SIG-M5 treated with dmso at 0.1 percent for 504 hours (cell line): ENCODE measurements at regions not wholly inside any gene's neighbourhood (a gene's known extent, or its start where the extent isn't known, plus 50 kb on each side); places are given as distances from the start of the nearest gene placed in this dataset.
A peak's percentile ranks its signal among the peaks of the same experiment; 100 is the strongest.

Experiments used
- DNase-seq: peaks from one replicate; lab custom pipeline; 2025; ENCODE audit not compliant: unreplicated experiment; lab: John Stamatoyannopoulos, UW

DNA sequence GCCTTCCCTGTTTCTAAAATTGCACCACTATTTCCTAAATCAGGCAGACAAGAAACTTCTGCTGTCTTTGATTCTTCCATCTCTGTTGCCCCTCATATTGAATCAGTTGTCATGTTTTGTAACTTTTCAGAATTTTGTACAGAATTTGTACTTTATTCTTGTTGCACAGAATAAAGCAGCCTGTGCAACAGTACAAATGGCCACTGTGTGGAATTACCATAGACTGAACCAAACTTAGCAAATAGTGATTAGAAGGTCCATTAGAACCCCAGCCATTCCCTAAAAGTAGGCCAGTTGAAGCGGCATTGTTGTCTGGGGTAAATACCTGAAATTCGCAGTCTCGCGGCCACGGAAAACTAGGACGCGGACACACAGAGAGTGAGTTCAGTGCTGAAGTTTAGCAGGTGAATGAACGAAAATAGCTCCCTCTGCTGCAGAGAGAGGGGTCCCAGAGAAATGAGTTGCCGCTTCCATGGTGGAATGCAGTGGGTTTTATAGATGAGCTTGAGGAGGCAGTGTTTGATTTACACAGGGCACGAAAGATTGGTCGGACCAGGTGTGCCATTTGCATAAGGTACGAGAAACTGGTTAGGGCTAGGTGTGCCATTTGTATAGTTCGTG lies 71.8 kb downstream of the C4orf33 start:
- no peak for DNase-seq

DNA sequence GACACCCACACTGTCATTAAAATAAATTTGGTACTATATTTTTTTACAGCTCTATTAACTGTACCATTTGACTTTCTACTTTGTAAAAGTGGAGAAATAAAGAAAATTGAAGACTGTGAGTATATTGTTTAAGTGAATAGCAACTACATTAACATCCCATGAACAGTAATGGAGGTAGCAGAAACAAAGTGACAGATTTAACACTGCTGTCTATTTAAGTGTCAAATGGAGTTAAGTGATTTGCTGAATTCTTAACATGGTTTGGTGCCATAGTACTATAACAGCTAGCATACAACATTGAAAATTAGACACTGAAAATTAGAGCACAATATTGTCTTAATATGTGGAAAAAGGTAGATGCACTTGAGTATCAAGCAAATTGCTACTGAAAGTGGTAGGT lies 76.2 kb downstream of the C4orf33 start:
- no peak for DNase-seq

DNA sequence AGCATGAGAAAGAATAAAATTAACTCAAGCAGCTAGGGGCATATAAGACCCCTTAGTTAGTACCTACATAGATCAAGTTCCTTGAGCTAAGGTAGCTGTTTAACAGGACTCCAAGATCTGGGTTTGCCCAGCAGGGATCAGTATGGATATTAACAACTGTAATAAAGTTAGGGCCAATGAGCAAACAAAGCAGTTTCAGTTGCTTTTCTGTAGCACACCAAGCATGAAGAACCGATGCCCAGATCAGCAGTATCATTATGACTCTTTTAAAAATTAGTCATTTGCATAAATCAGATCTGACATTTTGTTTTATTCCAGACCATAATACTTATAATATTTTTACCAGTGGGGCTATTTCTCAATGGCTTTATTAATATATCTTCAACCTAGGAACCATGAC lies 80.9 kb downstream of the C4orf33 start:
- no peak for DNase-seq

DNA sequence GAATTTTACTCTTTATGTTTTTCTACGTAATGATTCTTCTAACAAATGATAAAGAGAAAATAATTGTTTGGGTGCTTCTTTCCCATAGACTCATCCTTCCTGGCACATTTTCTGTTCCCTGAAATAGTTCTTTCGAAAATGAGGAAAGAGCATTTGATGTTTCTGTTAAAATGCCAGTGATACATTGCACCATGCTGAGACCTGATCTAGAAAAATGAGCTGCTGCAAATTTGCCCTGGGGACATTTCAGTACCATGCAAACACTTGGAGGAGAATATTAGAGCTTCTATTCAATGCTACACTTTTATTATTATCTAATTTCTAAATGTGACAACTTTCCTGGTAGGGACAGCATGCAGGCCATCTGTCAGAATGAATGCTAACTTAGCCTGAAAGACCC lies 83.3 kb downstream of the C4orf33 start:
- no peak for DNase-seq

DNA sequence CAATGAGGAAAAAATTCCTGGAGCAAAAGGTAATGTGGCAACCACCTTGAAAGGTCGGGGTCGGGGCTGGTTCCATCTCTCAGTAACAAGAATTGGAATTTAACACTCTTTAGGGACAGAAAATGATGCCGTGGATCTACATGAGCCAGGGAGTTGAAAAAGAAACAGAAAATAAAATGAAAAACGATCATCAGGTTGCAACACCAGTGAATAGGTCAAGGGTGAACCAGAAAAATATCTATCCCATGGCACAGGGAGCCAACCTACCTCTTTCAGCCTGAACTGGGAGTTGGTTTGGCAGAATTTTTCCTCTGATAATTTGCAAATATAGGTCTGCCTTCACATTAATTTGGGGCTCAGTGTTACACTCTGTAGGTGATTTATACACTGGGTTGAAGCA lies 93.7 kb downstream of the C4orf33 start:
- DNase-seq = no peak

DNA sequence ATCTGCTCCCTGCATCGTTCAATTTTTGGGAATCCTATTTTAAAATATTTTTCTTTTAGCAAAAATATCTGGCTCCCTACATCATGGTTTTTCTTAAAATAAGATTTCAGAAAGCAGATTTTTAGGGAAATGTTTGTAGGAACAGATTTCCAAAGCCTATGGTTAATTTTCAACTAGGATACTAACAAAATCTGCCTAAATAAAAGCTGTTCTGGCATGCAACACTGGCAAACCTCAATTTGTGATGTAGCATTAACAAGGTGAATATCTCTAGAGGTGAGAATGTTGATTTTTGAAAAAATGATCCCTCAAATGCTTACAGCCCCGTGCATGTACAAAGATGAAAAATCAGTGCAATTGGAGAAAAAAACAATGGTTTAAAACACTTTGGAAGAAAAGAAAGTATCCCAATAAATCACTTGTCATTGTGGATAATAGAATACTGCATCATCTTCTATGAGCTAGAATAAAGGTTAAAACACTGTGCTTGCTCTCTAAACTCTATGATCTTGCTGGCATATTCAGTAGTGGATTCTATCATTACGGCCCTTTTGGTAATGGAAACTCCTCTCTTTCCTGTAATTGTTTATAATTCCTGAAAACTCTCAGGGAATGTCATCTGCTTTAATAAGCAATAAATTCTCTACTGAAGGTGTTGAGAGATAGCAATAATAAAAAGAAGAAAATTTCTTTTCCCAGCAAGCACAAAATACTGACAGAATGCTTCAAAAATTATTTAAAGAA lies 97.6 kb downstream of the C4orf33 start:
- no peak for DNase-seq

DNA sequence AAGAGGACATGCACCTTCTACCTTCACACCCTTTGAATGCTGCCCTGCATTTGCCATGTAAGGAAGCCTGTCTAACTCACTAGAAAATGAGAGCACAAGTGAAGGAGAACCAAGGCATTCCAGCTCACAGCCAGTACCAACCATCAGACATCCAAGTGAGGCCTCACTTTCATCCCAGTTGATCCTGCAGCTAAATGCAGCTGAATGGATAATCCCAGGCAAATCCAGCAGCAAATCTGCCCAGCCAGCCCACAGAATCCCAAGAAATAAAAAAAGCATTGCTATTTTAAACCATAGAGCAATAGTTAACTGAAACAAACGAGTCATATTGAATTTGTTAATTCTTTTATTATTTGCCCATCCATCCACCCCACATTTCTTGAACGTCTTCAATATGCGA lies 112.5 kb downstream of the C4orf33 start:
- no peak for DNase-seq

DNA sequence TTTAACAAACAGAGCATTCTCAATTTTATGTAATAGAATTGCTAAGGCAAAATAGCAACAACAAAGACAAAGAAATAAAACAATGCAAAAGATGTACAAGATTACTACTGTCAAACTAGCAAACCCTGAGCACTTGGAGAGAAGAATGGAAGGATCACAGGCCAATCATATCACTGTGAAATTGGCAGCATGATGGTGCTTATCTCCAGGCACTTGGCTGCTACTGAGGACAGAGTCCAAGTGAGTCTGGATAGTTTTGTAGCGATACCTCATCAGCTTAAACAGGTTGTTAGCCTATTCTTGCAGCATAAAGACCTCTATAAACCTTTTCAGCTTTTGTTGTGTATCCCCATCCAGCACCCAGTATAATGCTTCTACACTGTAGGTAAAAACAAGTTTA lies 117.7 kb downstream of the C4orf33 start:
- no peak for DNase-seq

DNA sequence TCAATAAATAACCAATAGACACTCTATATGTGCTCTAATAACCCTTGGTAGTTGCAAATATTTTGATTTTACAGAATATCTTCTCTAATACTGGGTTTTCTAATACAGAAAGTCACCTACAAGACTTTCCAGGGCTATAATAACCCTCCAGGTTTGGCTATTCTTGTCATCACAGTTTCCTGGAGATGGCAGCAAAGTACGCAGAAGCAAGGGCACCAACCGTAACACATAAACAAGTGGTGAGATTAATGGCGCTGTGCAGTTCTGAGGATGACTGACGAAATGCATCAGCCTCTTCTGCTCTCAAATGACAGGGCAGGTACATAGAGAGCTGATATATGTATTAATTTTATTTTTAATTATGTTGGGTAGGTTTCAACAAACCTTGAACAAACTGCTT lies 122.4 kb downstream of the C4orf33 start:
- peak; percentile 24 for DNase-seq

DNA sequence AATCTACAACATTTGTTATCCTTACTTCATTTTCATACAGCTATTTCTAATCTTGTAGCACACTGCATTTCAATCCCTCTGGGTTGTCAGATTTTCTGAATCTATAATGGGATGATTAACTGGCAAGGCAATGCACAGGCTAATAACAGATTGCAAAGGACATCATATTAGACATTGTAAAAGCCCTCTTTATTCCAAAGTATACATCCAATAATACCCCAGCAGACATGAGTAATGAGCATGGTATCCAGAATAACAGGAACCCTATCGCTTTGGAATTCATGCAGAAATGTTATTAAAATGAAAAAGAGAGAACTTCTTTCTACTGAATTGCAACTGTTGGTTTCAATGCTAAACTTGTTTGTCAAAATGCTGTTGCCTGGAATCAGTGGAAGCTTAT lies 122.9 kb downstream of the C4orf33 start:
- no peak for DNase-seq

DNA sequence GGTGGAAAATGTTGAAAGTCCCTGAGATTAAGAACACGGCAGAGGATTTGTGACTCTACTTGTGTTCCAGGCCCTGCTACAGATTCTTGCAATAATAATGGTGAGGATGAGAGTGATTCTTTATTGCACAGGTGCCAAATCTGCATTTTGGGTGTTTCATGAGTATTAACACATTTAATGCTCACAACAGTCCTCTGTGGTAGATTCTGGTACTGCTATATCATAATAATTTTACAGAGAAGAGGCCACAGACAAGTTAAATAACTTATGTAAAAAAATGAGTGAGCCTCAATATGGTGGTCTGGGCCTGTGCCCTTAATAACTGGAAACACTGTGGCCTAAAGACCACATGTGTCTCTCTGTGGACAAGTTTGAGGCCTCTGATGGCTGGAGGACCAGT lies 124.3 kb downstream of the C4orf33 start:
- DNase-seq = no peak

DNA sequence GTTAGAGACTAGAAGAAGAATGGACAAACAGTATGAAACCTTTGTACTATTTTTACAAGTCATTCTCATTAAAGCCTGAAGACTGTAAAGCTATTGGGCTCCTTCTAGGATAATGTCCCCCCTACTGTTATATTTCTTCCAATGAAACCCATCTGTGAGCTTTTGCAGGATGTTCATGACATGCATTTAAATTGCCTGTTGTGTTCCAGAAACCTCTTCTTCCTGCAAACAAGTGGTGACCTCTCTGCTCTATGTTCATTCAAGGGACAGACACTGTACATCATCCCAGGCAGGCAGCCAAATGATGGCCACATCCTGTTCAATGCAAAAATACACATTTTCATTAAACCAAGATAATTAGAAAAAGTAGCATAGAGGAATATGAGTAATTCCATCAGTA lies 128.0 kb downstream of the C4orf33 start:
- no peak for DNase-seq

DNA sequence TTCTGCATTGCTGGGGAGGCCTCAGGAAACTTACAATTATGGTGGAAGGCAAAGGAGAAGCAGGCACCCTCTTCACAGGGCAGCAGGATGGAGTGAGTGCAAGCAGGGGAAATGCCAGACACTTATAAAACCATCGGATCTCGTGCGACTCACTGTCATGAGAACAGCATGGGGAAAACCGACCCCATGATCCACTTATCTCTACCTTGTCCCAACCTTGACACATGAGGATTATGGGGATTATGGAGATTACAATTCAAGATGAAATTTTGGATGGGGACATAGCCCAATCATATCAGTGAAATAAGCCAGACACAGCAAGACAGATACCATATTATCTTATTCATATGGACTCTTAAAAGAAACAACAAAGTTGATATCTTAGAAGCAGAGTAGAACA lies 134.9 kb downstream of the C4orf33 start:
- DNase-seq = no peak

DNA sequence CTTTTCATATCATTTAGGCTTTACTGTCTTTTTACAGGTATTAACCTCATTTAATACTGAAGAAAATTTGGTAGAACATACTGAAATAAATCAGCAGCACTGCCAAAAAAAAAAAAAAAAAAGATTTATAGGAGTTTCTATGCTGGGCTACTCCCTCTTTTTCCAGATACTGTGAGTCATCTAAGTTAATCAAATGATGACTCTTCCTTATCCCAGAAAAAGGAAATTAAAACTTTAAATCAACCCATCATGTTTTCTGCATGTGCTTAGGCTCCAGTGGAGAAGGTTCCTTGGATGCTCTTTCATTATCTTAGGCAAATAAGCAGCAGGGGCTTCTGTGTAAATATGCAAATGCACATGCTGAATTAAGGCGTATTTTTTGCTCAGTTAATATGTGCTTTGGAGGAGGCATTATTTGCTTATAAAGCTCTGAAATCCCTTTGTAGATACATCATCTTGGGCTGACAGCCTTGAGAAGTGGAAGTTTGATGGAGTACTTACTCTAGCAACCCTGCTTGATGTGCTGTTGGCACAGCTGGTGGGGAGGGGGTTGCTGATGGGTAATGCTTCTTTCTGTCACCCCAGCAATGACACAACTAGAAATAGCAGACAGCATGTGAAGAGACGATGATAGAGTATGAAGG lies 136.1 kb downstream of the C4orf33 start:
- no peak for DNase-seq

DNA sequence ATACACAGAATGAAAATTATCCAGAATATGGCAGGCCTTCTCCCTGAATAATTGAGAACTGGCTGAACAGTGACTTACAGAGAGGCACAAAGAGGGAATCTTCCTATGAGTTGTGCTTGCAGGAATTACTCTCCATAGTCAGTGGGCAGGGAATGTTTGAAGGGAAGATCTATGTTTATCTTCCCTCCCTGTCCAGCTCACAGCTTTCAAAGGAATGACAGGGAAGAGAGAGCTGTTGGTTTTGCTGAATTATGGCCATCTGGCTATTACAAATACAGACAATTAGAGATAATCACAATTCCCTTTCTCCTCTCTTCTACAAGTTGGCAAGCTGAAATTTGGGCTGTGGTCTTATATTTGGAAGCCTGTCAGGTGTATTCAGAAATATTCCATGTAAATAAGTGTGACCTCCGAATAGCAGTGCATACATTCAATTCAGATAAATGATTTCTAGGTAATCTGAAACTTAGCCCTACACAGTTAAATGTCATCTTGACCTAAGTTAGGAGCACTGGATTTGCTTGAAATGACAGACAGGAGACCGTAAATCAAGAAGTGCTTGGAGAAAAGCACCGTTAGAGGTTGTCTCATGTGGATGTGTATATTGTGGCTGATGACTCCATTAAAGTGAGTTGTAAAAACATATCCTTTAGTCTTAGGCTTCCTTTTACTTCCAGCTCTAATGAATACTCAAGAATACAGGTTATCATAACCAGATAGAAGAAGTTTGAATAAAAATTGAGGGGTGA lies 136.8 kb downstream of the C4orf33 start:
- DNase-seq = no peak

DNA sequence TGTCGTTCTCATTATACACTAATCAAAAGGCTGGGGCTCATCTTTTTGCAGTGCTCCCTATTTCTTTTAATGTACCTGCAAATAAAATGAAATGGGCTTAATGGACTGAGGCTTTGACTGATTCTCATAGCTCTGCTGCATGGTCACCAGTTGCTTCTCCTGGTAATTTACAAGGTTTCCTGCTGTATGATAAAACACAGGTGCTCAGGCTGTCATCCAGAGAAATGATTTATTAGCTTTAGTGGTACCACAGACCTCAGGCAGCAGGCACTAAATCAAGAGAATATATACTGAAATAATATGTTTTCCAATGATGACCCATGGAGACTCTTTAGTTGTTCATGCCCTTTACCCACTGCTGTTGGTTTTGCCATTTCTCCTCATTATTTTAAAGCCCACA lies 137.7 kb downstream of the C4orf33 start:
- no peak for DNase-seq

DNA sequence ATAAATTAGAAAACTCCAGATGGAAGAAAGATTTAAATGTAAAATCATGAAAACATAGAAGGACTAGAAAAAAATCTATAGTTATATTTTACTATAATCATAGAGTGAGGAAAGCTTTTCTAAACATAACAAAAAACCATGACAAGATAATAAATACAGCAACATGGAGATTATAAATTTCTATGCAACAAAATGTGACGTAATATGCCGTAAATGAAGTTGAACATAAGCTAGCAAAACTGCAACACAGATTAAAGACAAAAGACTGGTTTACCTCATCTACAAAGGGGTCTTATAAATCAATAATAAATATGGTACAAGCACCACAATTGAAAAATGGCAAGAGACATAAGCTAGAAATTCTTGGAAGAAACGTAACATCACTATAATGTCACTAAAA lies 140.4 kb downstream of the C4orf33 start:
- no peak for DNase-seq

DNA sequence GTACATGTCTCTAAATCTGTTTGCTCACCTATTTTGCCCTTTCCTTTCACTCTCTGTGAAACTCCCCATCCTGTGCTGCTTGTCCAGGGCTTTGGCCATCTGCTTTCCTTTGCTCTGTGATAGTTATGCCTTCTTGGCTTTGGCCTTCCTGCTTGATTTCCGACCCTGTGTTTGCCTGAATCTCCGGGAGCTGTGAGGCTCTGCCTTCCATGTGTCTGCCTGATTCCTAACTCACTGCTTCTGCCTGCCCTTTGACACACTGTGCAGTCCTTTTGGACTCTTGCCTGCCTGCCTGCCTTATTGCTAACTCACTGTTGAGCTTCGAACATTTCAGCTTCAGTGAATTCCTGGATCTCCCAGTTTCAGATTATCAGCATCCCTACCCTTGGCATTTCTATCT lies 143.1 kb downstream of the C4orf33 start:
- DNase-seq = no peak

DNA sequence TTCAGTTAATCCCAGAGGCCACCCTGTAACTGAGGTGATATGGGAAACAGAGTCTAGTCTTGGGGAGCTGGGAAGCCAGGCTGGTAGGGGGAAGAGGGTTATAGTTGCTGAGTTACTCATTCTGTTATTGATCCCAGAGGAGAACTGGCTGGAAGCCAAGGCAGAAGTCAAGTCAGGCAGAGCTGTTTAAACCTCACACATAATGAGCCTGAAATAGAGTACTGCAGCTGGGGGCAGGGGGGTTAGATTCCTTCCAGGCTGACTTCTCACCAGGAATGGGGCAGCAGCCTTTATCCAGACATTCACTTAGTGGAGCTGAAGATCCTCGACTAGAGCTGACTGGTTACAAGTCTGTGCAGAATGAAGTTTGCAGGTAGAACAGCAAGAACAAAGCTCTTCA lies 144.9 kb downstream of the C4orf33 start:
- DNase-seq = no peak

DNA sequence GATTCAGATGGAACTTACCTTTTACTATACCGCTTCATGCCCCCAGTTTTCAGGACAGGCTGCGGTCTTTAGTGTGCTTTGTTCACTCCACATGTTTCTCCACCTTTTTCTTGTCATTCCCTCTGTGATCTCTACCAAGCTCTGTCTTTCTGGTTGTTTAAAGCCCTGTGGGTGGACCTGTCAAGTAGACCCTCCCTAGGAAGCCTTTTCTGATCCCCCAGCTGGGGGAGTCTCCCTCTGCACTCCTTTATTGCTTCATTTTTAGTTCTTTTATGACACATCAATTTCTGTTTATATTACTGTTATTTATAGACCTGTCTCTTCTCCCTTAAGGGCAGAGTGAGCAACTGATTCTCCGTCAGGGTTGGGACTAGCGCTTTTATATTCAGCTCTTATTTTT lies 150.2 kb downstream of the C4orf33 start:
- no peak for DNase-seq

DNA sequence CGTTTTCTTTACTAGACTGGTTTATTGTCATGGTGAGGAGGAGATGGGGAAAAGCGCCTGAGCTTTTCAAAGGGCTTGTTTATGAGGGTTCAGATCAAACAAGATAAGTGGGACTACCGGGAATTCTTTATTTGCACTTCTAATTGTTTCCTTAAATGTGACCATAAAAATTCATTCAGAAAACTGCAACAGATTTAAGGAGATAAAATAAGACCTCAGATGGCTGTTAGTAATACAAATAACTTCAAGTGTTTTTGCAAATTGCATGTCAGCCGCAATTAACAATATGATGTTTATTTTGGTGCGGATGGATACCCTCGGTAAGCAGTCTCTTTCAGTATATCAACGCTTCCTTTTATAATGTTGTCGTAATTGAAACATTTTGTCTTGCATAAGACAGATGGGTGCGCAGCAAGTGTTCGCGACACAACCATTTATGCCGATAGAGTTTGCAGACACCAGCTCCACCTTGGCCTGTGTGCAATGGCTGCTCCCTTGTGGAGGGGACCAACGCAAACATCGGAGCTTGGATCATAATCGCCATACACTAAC lies 151.0 kb downstream of the C4orf33 start:
- no peak for DNase-seq

DNA sequence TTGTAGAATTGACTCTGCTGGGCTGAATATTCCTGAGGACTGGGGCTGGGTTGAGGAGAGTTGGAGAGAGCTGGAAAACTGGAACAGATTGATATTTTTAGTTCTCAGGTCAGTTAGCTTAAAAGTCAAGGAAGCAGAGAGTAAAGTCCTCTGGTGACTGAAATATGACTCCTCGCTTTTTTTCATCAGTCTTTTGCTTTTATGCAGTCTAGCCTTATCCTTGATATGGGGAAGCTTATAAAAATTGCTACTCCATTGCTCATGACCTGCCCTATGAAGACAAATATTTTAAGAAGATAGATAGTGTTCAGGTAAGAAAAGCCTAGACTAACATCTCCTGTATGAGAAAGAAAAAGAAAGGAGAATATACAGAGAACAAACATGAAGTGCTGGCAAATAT lies 152.7 kb downstream of the C4orf33 start:
- no peak for DNase-seq
